ENCODE measurements at regions not wholly inside any gene's neighbourhood (a gene's known extent, or its start where the extent isn't known, plus 50 kb on each side); places are given as distances from the start of the nearest gene placed in this dataset.

DNA sequence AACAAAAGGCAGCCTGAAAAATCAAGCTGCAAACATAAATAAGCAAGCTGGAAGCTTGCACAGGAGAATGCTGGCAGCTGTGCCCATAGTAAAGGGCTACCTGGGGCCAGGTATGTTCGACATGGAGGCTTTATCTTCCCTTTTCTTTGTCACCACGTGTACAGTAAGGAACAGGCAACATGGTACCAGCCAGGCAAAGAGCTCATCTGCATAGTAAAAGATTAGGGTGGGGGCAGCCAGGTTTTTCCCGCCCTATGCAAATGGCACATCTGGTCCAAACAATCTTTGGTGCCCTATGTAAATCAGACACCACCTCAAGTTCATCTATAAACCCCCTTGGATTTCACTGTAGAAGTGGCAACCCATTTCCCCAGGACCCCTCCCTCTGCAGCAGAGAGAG lies 625.1 kb downstream of the TYW1 start:
- TF ChIP-seq CTCF (IDR thresholded peaks at IDR 0.05; ENCODE audit: low read depth, low read length), result no peak
- no peak for TF ChIP-seq EZH2phosphoT487 (IDR thresholded peaks at IDR 0.05; ENCODE audit: low read depth)

Data from OCI-LY3 (cell line).